ENCODE measurements at regions not wholly inside any gene's neighbourhood (a gene's known extent, or its start where the extent isn't known, plus 50 kb on each side); places are given as distances from the start of the nearest gene placed in this dataset.

GRCh38 chr12:89901906-89902642 lies 193.4 kb upstream of the ATP2B1 start:
- TF ChIP-seq CTCF (IDR thresholded peaks at IDR 0.05) (no peak), POLR2A (IDR thresholded peaks at IDR 0.05) (no peak)

Measured in heart left ventricle (tissue), 13 donors.